ENCODE measurements at regions not wholly inside any gene's neighbourhood (a gene's known extent, or its start where the extent isn't known, plus 50 kb on each side); places are given as distances from the start of the nearest gene placed in this dataset.

DNA sequence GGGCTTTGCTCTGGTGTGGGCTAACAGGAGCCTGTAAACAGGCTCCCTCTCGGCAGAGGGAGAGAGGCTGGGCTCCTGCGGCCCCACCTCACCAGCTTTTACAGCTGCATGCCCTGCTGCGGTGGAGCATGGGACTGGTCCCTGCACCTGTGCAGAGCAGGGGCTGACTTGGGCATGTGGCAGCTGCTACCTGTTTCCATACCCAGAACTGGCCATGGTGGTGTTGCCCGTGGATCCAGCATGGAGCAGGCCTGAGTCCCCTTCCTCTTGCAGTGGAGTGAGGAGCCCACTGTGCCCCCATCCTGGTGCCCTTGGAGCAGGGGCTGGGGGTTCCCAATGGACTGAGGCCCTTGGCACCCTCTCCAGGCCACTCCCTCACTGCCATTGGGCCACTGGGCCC is 91.9 kb upstream of the MGMT start:
- Mint-ChIP-seq H3K4me1 (peaks cover 0 to 1% (median 0%) of the 10 kb centered on the region in 4 donors), H3K27me3 (peaks cover 5 to 6% of the 10 kb centered on the region in 2 donors), H3K36me3 (no peaks in the 10 kb centered on the region), H3K9me3 (peaks cover 0 to 2% (median 0%) of the 10 kb centered on the region in 8 donors), H3K27ac (no peak overlapping the region), H3K4me3 (no peak overlapping the region)
- Histone ChIP-seq H3K4me1 (ENCODE audit: insufficient read depth, low read length) (no peaks in the 10 kb centered on the region), H3K27me3 (ENCODE audit: insufficient read depth, low read length) (no peaks in the 10 kb centered on the region), H3K36me3 (ENCODE audit: insufficient read depth, low read length) (no peaks in the 10 kb centered on the region), H3K4me3 (ENCODE audit: low read length in 2 of 2) (no peak overlapping the region), H3K9me3 (ENCODE audit: control insufficient read depth in 1 of 2, low read length in 2 of 2) (no peaks in the 10 kb centered on the region), H3K27ac (ENCODE audit: low read depth, low read length) (no peak overlapping the region)
- ChIA-PET POLR2A (ENCODE audit: partially characterized antibody) (no interaction called here), CTCF (ENCODE audit: partially characterized antibody) (no interaction called here)
- no peak for DNase-seq
- intact Hi-C loops (cut with micrococcal nuclease), result no loop called here

DNA sequence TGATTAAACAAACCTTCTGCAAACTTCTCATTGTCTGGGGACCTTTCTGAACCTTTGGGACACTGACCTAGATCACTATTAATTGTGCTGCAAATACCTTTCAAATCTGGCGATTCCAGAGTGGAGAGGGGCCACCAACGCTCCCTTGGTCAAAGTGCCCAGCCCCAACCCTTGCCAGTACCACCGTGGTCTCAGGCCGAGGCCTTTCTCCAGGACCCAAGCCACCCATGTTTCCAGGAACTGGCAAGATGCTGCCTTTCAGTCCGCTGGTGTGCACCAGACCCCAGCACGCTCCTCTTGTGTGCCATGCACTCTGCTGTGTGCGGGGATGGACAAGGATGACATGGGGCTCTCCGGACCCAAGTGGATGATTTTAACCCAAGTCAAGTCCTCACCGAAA is 91.1 kb upstream of the MGMT start:
- no peaks in the 10 kb centered on the region for H3K27me3 ChIP-seq (ENCODE audit: insufficient read depth, low read length)
- no peaks in the 10 kb centered on the region for H3K36me3 ChIP-seq (ENCODE audit: insufficient read depth, low read length)
- H3K4me3 ChIP-seq (ENCODE audit: low read length in 2 of 2), result no peak overlapping the region
- H3K4me1 ChIP-seq (ENCODE audit: insufficient read depth, low read length), result no peaks in the 10 kb centered on the region
- Mint-ChIP-seq H3K27me3 (peaks cover 4 to 5% of the 10 kb centered on the region in 2 donors), H3K4me3 (no peak overlapping the region), H3K4me1 (peaks cover 0 to 1% (median 0%) of the 10 kb centered on the region in 4 donors), H3K9me3 (no peaks in the 10 kb centered on the region), H3K36me3 (no peaks in the 10 kb centered on the region), H3K27ac (no peak overlapping the region)
- intact Hi-C loops (cut with micrococcal nuclease), result no loop called here
- no peak for DNase-seq
- CTCF ChIA-PET (ENCODE audit: partially characterized antibody), result no interaction called here
- POLR2A ChIA-PET (ENCODE audit: partially characterized antibody), result no interaction called here
- no peak overlapping the region for H3K27ac ChIP-seq (ENCODE audit: low read depth, low read length)
- H3K9me3 ChIP-seq (ENCODE audit: control insufficient read depth in 1 of 2, low read length in 2 of 2), result no peaks in the 10 kb centered on the region

- POLR2A ChIA-PET (ENCODE audit: partially characterized antibody), result no interaction called here
- H3K27me3 ChIP-seq (ENCODE audit: insufficient read depth, low read length), result no peaks in the 10 kb centered on the region
- H3K9me3 Mint-ChIP-seq, result no peaks in the 10 kb centered on the region
- CTCF ChIA-PET (ENCODE audit: partially characterized antibody), result no interaction called here
- no peak overlapping the region for H3K4me3 ChIP-seq (ENCODE audit: low read length in 2 of 2)
- H3K9me3 ChIP-seq (ENCODE audit: control insufficient read depth in 1 of 2, low read length in 2 of 2), result no peaks in the 10 kb centered on the region
- DNase-seq, result no peak
- H3K36me3 Mint-ChIP-seq, result no peaks in the 10 kb centered on the region
- no peaks in the 10 kb centered on the region for H3K36me3 ChIP-seq (ENCODE audit: insufficient read depth, low read length)
- H3K27ac Mint-ChIP-seq, result peak overlapping the region in 1 of 7 donors; percentile 30
- H3K4me1 ChIP-seq (ENCODE audit: insufficient read depth, low read length), result no peaks in the 10 kb centered on the region
- intact Hi-C loops (cut with micrococcal nuclease), result no loop called here
- H3K4me3 Mint-ChIP-seq, result no peak overlapping the region
- H3K4me1 Mint-ChIP-seq, result no peaks in the 10 kb centered on the region
- peaks cover 2 to 4% of the 10 kb centered on the region in 2 donors for H3K27me3 Mint-ChIP-seq
- H3K27ac ChIP-seq (ENCODE audit: low read depth, low read length), result no peak overlapping the region
Measured at GRCh38 chr10:129380279-129380678, 86.8 kb upstream of the MGMT start.

DNA sequence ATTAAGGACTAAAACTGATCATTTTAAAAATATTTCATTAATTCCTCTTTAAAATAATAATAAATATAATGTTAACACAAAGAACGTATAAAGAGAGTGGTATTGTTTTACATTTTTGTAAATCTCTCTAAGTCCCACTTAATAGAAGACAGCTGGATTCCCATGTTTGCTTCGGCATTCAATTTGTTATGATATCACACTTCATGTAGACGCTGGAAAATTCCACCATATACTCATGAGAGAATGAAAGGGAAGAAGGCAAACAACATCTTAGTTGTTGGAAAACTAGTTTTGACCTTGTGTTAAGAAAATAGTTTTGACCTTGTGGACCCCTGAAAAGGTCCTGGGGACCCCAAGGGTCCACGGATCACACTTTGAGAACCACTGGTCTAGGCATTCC is 85.3 kb upstream of the MGMT start:
- H3K27ac ChIP-seq (ENCODE audit: low read depth, low read length), result no peak overlapping the region
- H3K4me1 ChIP-seq (ENCODE audit: insufficient read depth, low read length), result no peaks in the 10 kb centered on the region
- no peak overlapping the region for H3K4me3 ChIP-seq (ENCODE audit: low read length in 2 of 2)
- POLR2A ChIA-PET (ENCODE audit: partially characterized antibody), result no interaction called here
- H3K9me3 ChIP-seq (ENCODE audit: control insufficient read depth in 1 of 2, low read length in 2 of 2), result no peaks in the 10 kb centered on the region
- no peak for DNase-seq
- no peaks in the 10 kb centered on the region for H3K27me3 ChIP-seq (ENCODE audit: insufficient read depth, low read length)
- Mint-ChIP-seq H3K9me3 (no peaks in the 10 kb centered on the region), H3K4me1 (peaks cover 0 to 1% (median 0%) of the 10 kb centered on the region in 4 donors), H3K27me3 (peaks cover 0 to 4% of the 10 kb centered on the region in 2 donors), H3K27ac (no peak overlapping the region), H3K36me3 (no peaks in the 10 kb centered on the region), H3K4me3 (no peak overlapping the region)
- no peaks in the 10 kb centered on the region for H3K36me3 ChIP-seq (ENCODE audit: insufficient read depth, low read length)
- CTCF ChIA-PET (ENCODE audit: partially characterized antibody), result no interaction called here
- intact Hi-C loops (cut with micrococcal nuclease), result no loop called here

GRCh38 chr10:129382401-129382800 is 84.6 kb upstream of the MGMT start:
- Histone ChIP-seq H3K36me3 (ENCODE audit: insufficient read depth, low read length) (no peaks in the 10 kb centered on the region), H3K27me3 (ENCODE audit: insufficient read depth, low read length) (no peaks in the 10 kb centered on the region), H3K4me1 (ENCODE audit: insufficient read depth, low read length) (no peaks in the 10 kb centered on the region), H3K9me3 (ENCODE audit: control insufficient read depth in 1 of 2, low read length in 2 of 2) (no peaks in the 10 kb centered on the region), H3K4me3 (ENCODE audit: low read length in 2 of 2) (no peak overlapping the region), H3K27ac (ENCODE audit: low read depth, low read length) (no peak overlapping the region)
- Mint-ChIP-seq H3K36me3 (no peaks in the 10 kb centered on the region), H3K27ac (no peak overlapping the region), H3K4me1 (peaks cover 0 to 1% (median 0%) of the 10 kb centered on the region in 4 donors), H3K4me3 (no peak overlapping the region), H3K9me3 (no peaks in the 10 kb centered on the region), H3K27me3 (peaks cover 0 to 4% of the 10 kb centered on the region in 2 donors)
- POLR2A ChIA-PET (ENCODE audit: partially characterized antibody), result no interaction called here
- intact Hi-C loops (cut with micrococcal nuclease), result no loop called here
- DNase-seq, result no peak
- CTCF ChIA-PET (ENCODE audit: partially characterized antibody), result no interaction called here

GRCh38 chr10:129383651-129384050 is 83.4 kb upstream of the MGMT start:
- intact Hi-C loops (cut with micrococcal nuclease), result no loop called here
- Mint-ChIP-seq H3K4me1 (peaks cover 0 to 1% (median 0%) of the 10 kb centered on the region in 4 donors), H3K27me3 (peaks cover 0 to 5% of the 10 kb centered on the region in 2 donors), H3K4me3 (no peak overlapping the region), H3K9me3 (no peaks in the 10 kb centered on the region), H3K36me3 (no peaks in the 10 kb centered on the region), H3K27ac (no peak overlapping the region)
- Histone ChIP-seq H3K27ac (ENCODE audit: low read depth, low read length) (no peak overlapping the region), H3K27me3 (ENCODE audit: insufficient read depth, low read length) (no peaks in the 10 kb centered on the region), H3K36me3 (ENCODE audit: insufficient read depth, low read length) (no peaks in the 10 kb centered on the region), H3K9me3 (ENCODE audit: control insufficient read depth in 1 of 2, low read length in 2 of 2) (no peaks in the 10 kb centered on the region), H3K4me1 (ENCODE audit: insufficient read depth, low read length) (no peaks in the 10 kb centered on the region), H3K4me3 (ENCODE audit: low read length in 2 of 2) (no peak overlapping the region)
- ChIA-PET POLR2A (ENCODE audit: partially characterized antibody) (no interaction called here), CTCF (ENCODE audit: partially characterized antibody) (no interaction called here)
- DNase-seq, result no peak

DNA sequence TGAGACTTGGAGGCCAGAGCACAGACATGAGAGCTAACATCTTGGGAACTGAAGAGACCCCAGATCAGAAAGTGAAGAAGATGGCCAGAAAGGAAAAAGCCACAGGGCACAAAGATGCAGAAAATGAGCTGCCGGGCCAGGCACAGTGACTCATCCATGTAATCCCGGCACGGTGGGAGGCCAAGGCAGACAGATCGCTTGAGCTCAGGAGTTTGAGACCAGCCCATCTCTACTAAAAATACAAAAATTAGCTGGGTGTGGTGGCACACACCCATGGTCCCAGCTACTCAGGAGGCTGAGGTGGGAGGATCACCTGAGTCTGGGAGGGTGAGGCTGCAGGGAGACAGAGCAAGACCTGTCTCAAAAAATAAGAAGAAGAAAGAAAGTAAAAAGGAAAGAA is 81.4 kb upstream of the MGMT start:
- H3K4me1 ChIP-seq (ENCODE audit: insufficient read depth, low read length), result no peaks in the 10 kb centered on the region

More for the DNA sequence above, 81.4 kb upstream of the MGMT start:
- H3K9me3 ChIP-seq (ENCODE audit: control insufficient read depth in 1 of 2, low read length in 2 of 2), result no peaks in the 10 kb centered on the region
- POLR2A ChIA-PET (ENCODE audit: partially characterized antibody), result no interaction called here
- Mint-ChIP-seq H3K27ac (no peak overlapping the region), H3K4me1 (peaks cover 0 to 1% (median 0%) of the 10 kb centered on the region in 4 donors), H3K36me3 (no peaks in the 10 kb centered on the region), H3K4me3 (no peak overlapping the region), H3K9me3 (no peaks in the 10 kb centered on the region), H3K27me3 (peaks cover 3 to 5% of the 10 kb centered on the region in 2 donors)
- no peak overlapping the region for H3K4me3 ChIP-seq (ENCODE audit: low read length in 2 of 2)
- H3K27ac ChIP-seq (ENCODE audit: low read depth, low read length), result no peak overlapping the region
- DNase-seq, result no peak
- CTCF ChIA-PET (ENCODE audit: partially characterized antibody), result no interaction called here
- no peaks in the 10 kb centered on the region for H3K36me3 ChIP-seq (ENCODE audit: insufficient read depth, low read length)
- H3K27me3 ChIP-seq (ENCODE audit: insufficient read depth, low read length), result no peaks in the 10 kb centered on the region
- intact Hi-C loops (cut with micrococcal nuclease), result no loop called here

Data from CD4-positive, alpha-beta memory T cell (primary cell).